ENCODE measurements at regions not wholly inside any gene's neighbourhood (a gene's known extent, or its start where the extent isn't known, plus 50 kb on each side); places are given as distances from the start of the nearest gene placed in this dataset.
"Not testable (repeated sequence)": the region's sequence is repeated elsewhere in the genome, so short reads cannot be mapped to it uniquely, and the experiment has no call there.

- no peak overlapping the region for H3K4me3 ChIP-seq (replicated peaks; ENCODE audit: low read depth, low read length)
- DNase-seq (ENCODE audit: low read depth) = no peak
- TF ChIP-seq, protein P1, sequence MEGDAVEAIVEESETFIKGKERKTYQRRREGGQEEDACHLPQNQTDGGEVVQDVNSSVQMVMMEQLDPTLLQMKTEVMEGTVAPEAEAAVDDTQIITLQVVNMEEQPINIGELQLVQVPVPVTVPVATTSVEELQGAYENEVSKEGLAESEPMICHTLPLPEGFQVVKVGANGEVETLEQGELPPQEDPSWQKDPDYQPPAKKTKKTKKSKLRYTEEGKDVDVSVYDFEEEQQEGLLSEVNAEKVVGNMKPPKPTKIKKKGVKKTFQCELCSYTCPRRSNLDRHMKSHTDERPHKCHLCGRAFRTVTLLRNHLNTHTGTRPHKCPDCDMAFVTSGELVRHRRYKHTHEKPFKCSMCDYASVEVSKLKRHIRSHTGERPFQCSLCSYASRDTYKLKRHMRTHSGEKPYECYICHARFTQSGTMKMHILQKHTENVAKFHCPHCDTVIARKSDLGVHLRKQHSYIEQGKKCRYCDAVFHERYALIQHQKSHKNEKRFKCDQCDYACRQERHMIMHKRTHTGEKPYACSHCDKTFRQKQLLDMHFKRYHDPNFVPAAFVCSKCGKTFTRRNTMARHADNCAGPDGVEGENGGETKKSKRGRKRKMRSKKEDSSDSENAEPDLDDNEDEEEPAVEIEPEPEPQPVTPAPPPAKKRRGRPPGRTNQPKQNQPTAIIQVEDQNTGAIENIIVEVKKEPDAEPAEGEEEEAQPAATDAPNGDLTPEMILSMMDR (IDR thresholded peaks at IDR 0.05; ENCODE audit: low read length, missing control alignments) = no peak
Observed at GRCh38 chr20:19921284-19921793, 95.8 kb upstream of the NAA20 start.

DNA sequence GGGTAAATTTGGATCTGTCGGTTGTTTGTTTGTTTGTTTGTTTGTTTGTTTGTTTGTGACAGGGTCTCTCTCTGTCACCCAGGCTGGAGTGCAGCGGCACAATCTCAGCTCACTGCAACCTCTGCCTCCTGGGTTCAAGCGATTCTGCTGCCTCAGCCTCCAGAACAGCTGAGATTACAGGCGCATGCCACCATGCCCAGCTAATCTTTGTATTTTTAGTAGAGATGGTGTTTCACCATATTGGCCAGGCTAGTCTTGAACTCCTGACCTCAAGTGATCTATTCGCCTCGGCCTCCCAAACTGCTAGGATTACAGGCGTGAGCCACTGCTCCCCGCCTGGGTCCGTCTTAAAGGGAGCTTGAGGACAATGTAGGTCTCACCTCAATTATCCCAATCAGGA is 95.3 kb upstream of the NAA20 start:
- H3K4me3 ChIP-seq (replicated peaks; ENCODE audit: low read depth, low read length); DNase-seq (ENCODE audit: low read depth): not testable (repeated sequence)

GRCh38 chr20:19922716-19923115 is 94.4 kb upstream of the NAA20 start:
- DNase-seq (ENCODE audit: low read depth) = no peak
- H3K4me3 ChIP-seq (replicated peaks; ENCODE audit: low read depth, low read length) = no peak overlapping the region
- TF ChIP-seq, protein P1 (IDR thresholded peaks at IDR 0.05; ENCODE audit: low read length, missing control alignments) = no peak

DNA sequence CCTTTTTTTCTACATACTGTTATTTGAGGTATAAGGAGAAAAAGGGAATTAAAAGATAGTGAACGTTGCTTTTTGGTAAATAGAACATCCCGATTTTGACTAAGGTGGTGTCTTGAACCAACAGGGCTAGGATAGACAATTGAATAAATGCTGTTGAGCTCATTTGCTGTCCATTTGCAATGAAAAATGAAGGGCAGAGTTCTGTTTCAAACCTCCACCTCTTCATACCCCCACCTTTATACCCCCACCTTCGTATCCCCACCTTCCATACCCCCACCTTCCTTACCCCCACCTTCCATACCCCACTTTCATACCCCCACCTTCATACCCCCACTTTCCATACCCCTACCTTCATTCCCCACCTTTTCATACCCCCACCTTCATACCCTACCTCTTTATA is 93.4 kb upstream of the NAA20 start:
- no peak for DNase-seq (ENCODE audit: low read depth)
- TF ChIP-seq, protein P1 (IDR thresholded peaks at IDR 0.05; ENCODE audit: low read length, missing control alignments) = no peak
- H3K4me3 ChIP-seq (replicated peaks; ENCODE audit: low read depth, low read length) = no peak overlapping the region

DNA sequence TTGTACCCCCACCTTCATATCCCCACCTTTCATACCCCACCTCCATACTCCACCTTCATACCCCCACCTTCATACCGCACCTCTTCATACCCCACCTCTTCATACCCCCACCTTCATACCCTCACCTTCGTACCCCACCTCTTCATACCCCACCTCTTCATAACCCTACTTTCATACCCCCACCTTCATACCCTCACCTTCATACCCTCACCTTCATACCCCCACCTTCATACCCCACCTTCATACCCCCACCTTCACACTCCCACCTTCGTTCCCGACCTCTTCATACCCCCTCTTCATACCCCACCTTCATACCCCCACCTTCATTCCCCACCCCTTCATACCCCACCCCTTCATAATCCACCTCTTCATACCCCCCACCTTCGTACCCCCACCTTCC is 92.9 kb upstream of the NAA20 start:
- DNase-seq (ENCODE audit: low read depth) = no peak
- H3K4me3 ChIP-seq (replicated peaks; ENCODE audit: low read depth, low read length) = no peak overlapping the region
- TF ChIP-seq, protein P1 (IDR thresholded peaks at IDR 0.05; ENCODE audit: low read length, missing control alignments) = no peak

DNA sequence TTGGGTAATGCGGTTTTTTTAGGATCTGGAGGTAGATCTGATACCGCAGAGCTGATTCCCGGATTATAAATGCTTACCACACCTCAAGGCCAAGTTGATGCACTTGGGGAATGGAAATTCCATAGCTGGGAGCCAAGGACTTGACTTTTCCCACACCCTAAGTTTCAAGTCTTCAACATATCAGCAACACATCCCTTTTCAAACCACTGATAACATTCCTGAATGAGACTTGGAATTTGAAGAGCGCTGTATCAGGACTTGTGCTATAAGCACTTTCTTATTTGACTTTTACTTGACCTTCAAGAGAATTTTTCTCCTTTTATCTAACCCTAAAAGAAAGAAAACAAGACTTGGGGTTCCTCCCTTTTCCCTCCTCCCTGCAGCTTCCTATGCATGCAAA is 90.6 kb upstream of the NAA20 start:
- no peak overlapping the region for H3K4me3 ChIP-seq (replicated peaks; ENCODE audit: low read depth, low read length)
- DNase-seq (ENCODE audit: low read depth) = peak; percentile 57
- TF ChIP-seq, protein P1 (IDR thresholded peaks at IDR 0.05; ENCODE audit: low read length, missing control alignments) = no peak

GRCh38 chr20:19928328-19929011 is 88.7 kb upstream of the NAA20 start:
- TF ChIP-seq, protein P1 (IDR thresholded peaks at IDR 0.05; ENCODE audit: low read length, missing control alignments) = no peak
- no peak overlapping the region for H3K4me3 ChIP-seq (replicated peaks; ENCODE audit: low read depth, low read length)
- no peak for DNase-seq (ENCODE audit: low read depth)
